ENCODE measurements at regions not wholly inside any gene's neighbourhood (a gene's known extent, or its start where the extent isn't known, plus 50 kb on each side); places are given as distances from the start of the nearest gene placed in this dataset.

- H3K56ac ChIP-seq (ENCODE audit: insufficient read length, low read depth, low read length): no peak overlapping the region
- H3K4me3 Mint-ChIP-seq: no peak overlapping the region
- no peak overlapping the region for H3K4me2 ChIP-seq (ENCODE audit: insufficient read depth, insufficient read length, low read length)
- no peak overlapping the region for H2BK12ac ChIP-seq (ENCODE audit: insufficient read length, low read depth, low read length)
- no peak overlapping the region for H4K91ac ChIP-seq (ENCODE audit: insufficient read length, low read depth, low read length)
- H3K23ac ChIP-seq (ENCODE audit: insufficient read length, low read depth, low read length): no peak overlapping the region
- H3K23me2 ChIP-seq (ENCODE audit: insufficient read length, low read depth, low read length, poor library complexity, severe bottlenecking): no peaks in the 10 kb centered on the region
- no peak overlapping the region for H3K9ac ChIP-seq (ENCODE audit: extremely low read depth, insufficient read length, low read length)
- no peaks in the 10 kb centered on the region; a peak in 1 of 4 replicates for H3K4me1 Mint-ChIP-seq
- no peaks in the 10 kb centered on the region for H4K20me1 ChIP-seq (ENCODE audit: control insufficient read depth, insufficient read depth, insufficient read length)
- no peak overlapping the region for H3K27ac ChIP-seq (ENCODE audit: insufficient read length, low read depth, low read length)
- no peak overlapping the region for H3K14ac ChIP-seq (ENCODE audit: insufficient read depth, low read length)
- H3K36me3 Mint-ChIP-seq (ENCODE audit: insufficient read depth in 1 of 3, low read depth in 3 of 3): no peaks in the 10 kb centered on the region
- no peaks in the 10 kb centered on the region for H3K9me3 ChIP-seq (ENCODE audit: control insufficient read depth, low read depth, low read length)
- H2AFZ ChIP-seq (ENCODE audit: low read length): no peak overlapping the region
- no peak overlapping the region for H3K4ac ChIP-seq (ENCODE audit: low read depth, low read length)
- H2BK5ac ChIP-seq (ENCODE audit: insufficient read length, low read length): no peak overlapping the region
- H3K9me3 Mint-ChIP-seq: no peaks in the 10 kb centered on the region
- H3K4me1 ChIP-seq (ENCODE audit: insufficient read depth, low read length): no peaks in the 10 kb centered on the region
- TF ChIP-seq CTCF (conservative IDR thresholded peaks at IDR 0.05): no peak
- H3K79me2 ChIP-seq (ENCODE audit: insufficient read depth, low read length): no peaks in the 10 kb centered on the region
- no peaks in the 10 kb centered on the region for H3K79me1 ChIP-seq (ENCODE audit: insufficient read depth, low read depth, low read length, poor library complexity, severe bottlenecking)
- H2AK5ac ChIP-seq (ENCODE audit: insufficient read length, low read length): no peak overlapping the region
- H3K27me3 Mint-ChIP-seq (ENCODE audit: low read depth): no peaks in the 10 kb centered on the region
- H2BK120ac ChIP-seq (ENCODE audit: low read depth, low read length, poor library complexity, severe bottlenecking): no peak overlapping the region
- no peak overlapping the region for H2BK20ac ChIP-seq (ENCODE audit: low read depth, low read length, poor library complexity, severe bottlenecking)
- H4K8ac ChIP-seq (replicated peaks; ENCODE audit: insufficient read length, low read depth, low read length): no peak overlapping the region
- H3T11ph ChIP-seq (ENCODE audit: low read length): no peak overlapping the region
- H3K18ac ChIP-seq (ENCODE audit: insufficient read length, low read depth, low read length): no peak overlapping the region
- no peak overlapping the region for H2BK15ac ChIP-seq (ENCODE audit: low read depth, low read length)
- H3K27me3 ChIP-seq (ENCODE audit: insufficient read depth, low read length): no peaks in the 10 kb centered on the region
- H4K5ac ChIP-seq (ENCODE audit: insufficient read length, low read depth, low read length): no peak overlapping the region
- no CpG with 5 or more reads among the region's 7 CpGs for WGBS (ENCODE audit: extremely low coverage, insufficient read length, low lambda C conversion rate)
- DNase-seq: no peak
- no peak overlapping the region for H3K27ac Mint-ChIP-seq
Observed at GRCh38 chr13:22839603-22840530, 340.9 kb upstream of the SGCG start.
